HG03457 (cell line): ENCODE measurements at regions not wholly inside any gene's neighbourhood (a gene's known extent, or its start where the extent isn't known, plus 50 kb on each side); places are given as distances from the start of the nearest gene placed in this dataset.
"Not testable (repeated sequence)": the region's sequence is repeated elsewhere in the genome, so short reads cannot be mapped to it uniquely, and the experiment has no call there.

Experiments used
- ATAC-seq: cut with Tn5 transposase; IDR thresholded peaks from one replicate; pipeline ENCODE4 v1.9.1; 2021; ENCODE audit warnings: moderate number of reproducible peaks; ENCODE audit not compliant: unreplicated experiment

GRCh38 chr20:26218301-26218700, 521.6 kb upstream of the ZNF337 start:
- ATAC-seq: no peak

- no peak for ATAC-seq
Observed at GRCh38 chr20:26216025-26216424, 519.4 kb upstream of the ZNF337 start.

GRCh38 chr20:26214991-26215390, 518.3 kb upstream of the ZNF337 start:
- no peak for ATAC-seq

GRCh38 chr20:26209171-26209941, 512.7 kb upstream of the ZNF337 start:
- ATAC-seq: no peak

DNA sequence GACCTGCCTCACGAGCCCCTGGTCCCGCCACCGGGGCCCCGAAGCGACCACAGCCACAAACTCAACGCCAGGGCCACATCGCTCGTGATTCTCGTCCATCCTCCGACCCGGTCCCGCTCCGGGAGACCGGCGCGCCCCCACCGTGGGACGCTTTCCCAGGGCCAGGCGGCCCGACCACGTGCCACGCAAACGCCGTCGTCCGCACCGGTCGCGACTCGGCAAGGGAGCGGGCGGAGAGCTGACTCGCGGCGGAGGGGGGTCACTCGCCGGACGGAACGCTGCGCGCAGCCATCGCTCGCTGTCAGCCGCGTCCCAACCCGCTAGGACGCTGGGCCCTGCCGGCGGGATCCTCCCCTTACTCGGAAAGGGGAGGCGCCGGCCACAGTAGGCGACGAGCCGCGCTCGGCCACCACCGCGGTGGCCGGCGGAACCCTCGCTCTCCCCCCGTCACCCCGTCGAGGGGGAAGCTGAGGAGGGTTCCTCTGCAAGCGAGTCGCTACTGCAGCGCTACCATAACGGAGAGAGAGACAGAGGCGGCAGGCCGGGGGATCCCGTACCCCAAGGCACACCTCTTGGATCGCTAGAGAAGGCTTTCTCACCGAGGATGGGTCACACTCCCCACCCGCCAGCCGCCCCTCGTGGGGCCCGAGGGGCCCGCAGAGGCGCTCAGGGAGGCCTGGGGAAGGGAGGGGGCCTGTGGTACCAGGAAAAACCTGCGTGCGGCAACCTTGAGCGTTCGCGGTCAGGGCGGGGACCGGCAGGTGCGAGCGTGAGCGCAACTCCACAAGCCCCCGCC, 511.8 kb upstream of the ZNF337 start:
- no peak for ATAC-seq

GRCh38 chr20:26207967-26208295, 511.3 kb upstream of the ZNF337 start:
- ATAC-seq: not testable (repeated sequence)

DNA sequence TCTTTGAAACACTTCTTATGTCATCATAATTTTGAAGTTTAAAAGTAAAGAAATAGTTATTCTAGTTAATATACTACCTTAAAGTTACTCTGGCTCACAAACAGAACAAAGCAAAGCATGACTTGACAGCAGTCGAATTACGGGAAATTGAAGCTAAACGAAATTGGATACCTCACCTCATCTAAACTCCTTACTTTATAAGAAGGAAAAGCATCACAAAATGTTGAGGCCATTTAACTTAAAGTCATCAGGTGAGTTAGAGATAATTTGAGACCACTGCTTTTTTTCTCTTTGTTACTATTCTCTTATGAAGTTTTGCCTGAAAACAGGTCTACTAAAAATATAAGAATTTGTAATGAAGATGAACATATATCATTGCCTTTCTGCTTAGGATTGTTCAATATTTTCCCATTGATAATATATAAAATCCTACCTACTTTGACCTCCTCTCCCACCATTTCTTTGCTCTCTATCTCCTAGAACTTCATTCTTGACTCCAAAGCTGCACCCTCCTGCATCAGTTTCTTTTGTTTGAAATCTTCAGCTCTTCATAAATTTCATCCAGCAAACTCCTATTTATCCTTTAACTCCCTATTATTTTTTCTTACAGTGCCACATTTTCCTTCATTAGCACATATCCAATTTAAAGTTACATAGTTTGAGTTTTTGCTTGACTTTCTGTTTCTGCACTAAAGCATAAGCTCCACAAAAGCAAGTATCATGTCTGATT, 510.7 kb upstream of the ZNF337 start:
- no peak for ATAC-seq

GRCh38 chr20:26205350-26205749, 508.7 kb upstream of the ZNF337 start:
- no peak for ATAC-seq

GRCh38 chr20:26201026-26201425, 504.4 kb upstream of the ZNF337 start:
- ATAC-seq: not testable (repeated sequence)

GRCh38 chr20:26187329-26187728, 490.7 kb upstream of the ZNF337 start:
- ATAC-seq: not testable (repeated sequence)

- not testable (repeated sequence) for ATAC-seq
Observed at GRCh38 chr20:26183720-26184119, 487.1 kb upstream of the ZNF337 start.

- not testable (repeated sequence) for ATAC-seq
Observed at GRCh38 chr20:26181364-26181763, 484.7 kb upstream of the ZNF337 start.

GRCh38 chr20:26171875-26172274, 475.2 kb upstream of the ZNF337 start:
- ATAC-seq: not testable (repeated sequence)

DNA sequence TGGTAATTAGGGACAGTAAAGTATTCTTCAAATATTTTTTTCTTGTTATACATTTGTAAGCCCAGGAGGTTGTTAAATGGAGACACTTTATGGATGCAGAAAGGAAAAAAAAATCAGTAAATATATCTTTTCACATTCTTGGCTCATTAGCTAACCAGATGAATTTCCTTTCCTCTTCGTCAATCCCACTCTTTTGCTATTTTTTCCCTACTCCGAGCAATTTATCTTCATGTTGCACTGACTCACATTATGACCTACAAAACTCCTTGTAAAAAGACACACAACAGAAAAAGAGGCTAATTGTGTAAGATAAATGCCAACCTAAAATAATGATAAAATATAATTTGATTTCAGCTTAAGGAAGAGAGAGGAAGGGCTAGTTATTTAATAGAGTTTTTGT, 472.9 kb upstream of the ZNF337 start:
- no peak for ATAC-seq

DNA sequence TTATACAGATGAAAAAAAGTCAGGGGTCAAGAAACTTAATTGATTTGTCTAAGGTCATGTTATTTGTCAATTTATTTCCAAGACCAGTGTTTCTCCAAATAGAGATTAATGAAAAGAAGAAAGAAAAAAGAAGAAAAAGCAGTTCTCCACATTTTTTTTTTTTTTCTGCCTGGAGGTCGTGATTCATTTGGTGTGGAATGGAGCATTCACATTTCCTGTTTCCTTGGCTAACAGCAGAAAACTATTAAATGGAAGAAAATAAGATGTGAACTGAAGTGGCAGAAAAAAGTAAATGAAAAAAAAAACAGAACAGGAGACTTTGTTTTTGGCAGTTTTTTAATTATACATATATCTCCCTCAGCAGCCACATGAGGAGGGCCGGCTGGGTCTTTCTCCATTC, 470.8 kb upstream of the ZNF337 start:
- ATAC-seq: no peak

GRCh38 chr20:26163890-26164289, 467.2 kb upstream of the ZNF337 start:
- no peak for ATAC-seq

GRCh38 chr20:26163151-26163550, 466.5 kb upstream of the ZNF337 start:
- ATAC-seq: not testable (repeated sequence)

DNA sequence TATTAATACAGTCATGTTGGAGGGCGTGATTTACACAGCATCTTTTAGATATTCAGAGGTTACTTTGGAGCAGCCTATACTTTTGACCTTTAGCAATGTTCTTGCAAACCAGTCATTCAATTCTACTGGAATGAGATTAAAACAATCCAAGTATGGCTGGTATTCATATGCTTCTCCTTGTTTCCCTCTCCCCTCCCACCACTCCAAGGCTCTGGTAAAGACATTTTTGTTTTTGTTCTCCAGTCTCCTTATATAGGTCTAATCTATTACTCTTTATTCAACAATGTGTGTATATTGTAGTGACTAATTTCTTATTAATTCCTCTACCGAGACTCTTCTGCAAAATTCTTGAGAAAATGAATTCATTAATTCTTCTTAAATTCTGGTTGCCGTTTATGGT, 465.1 kb upstream of the ZNF337 start:
- ATAC-seq: not testable (repeated sequence)

- not testable (repeated sequence) for ATAC-seq
Observed at GRCh38 chr20:26160916-26161315, 464.3 kb upstream of the ZNF337 start.

- ATAC-seq: no peak
Observed at GRCh38 chr20:26154224-26154623, 457.6 kb upstream of the ZNF337 start.

- no peak for ATAC-seq
Observed at GRCh38 chr20:26135325-26136110, 438.9 kb upstream of the ZNF337 start.
